DND-41 (cell line): ENCODE measurements at regions not wholly inside any gene's neighbourhood (a gene's known extent, or its start where the extent isn't known, plus 50 kb on each side); places are given as distances from the start of the nearest gene placed in this dataset.

Source experiments
- ATAC-seq: fragments of 200-7000 bp; cut with Tn5 transposase; 3 replicates; pipeline ENCODE4 v1.9.1; 2021; ENCODE audit warnings: low read depth; ENCODE audit not compliant: insufficient read depth
- DNase-seq: peaks from one replicate; pipeline ENCODE4 v3.0.0-alpha.2; 2020
- H2AFZ ChIP-seq: 2 replicates; pipeline ENCODE4 v1.6.0; 2012; ENCODE audit warnings: low read depth, low read length
- H3K27ac ChIP-seq: 2 replicates; pipeline ENCODE4 v1.5.1; 2012; ENCODE audit warnings: low read length, inconsistent platforms
- H3K27me3 ChIP-seq: fragments of 200-600 bp; sonication (generic); 2 replicates; pipeline ENCODE4 v1.6.0; 2012; ENCODE audit warnings: low read length, mild to moderate bottlenecking, inconsistent platforms; ENCODE audit not compliant: insufficient read depth, poor library complexity
- H3K36me3 ChIP-seq: 2 replicates; pipeline ENCODE4 v1.5.1; 2012; ENCODE audit warnings: low read length, inconsistent platforms; ENCODE audit not compliant: insufficient read depth
- H3K4me1 ChIP-seq: 2 replicates; pipeline ENCODE4 v1.5.1; 2012; ENCODE audit warnings: mild to moderate bottlenecking, low read length; ENCODE audit not compliant: insufficient read depth
- H3K4me2 ChIP-seq: 2 replicates; pipeline ENCODE4 v1.6.0; 2012; ENCODE audit warnings: mild to moderate bottlenecking, moderate library complexity, low read length, inconsistent platforms; ENCODE audit not compliant: insufficient read depth
- H3K4me3 ChIP-seq, 2 experiments: fragments of 200-600 bp in 1 of 2; shearing (Covaris generic) in 1 of 2; 2 replicates each; pipeline ENCODE4 v1.5.1; 2012 to 2016; ENCODE audit warnings: inconsistent platforms in 2 of 2, low read length in 2 of 2, mild to moderate bottlenecking in 2 of 2, low read depth in 1 of 2, moderate library complexity in 1 of 2
- H3K79me2 ChIP-seq: 2 replicates; pipeline ENCODE4 v1.6.0; 2012; ENCODE audit warnings: low read length, inconsistent platforms; ENCODE audit not compliant: insufficient read depth
- H3K9ac ChIP-seq: 2 replicates; pipeline ENCODE4 v1.6.0; 2012; ENCODE audit warnings: low read depth, mild to moderate bottlenecking, inconsistent platforms, low read length, moderate library complexity
- H3K9me3 ChIP-seq: 2 replicates; pipeline ENCODE4 v1.5.1; 2012; ENCODE audit warnings: low read length, moderate library complexity, mild to moderate bottlenecking, inconsistent platforms; ENCODE audit not compliant: insufficient read depth, severe bottlenecking
- H4K20me1 ChIP-seq: 2 replicates; pipeline ENCODE4 v1.6.0; 2012; ENCODE audit warnings: low read length; ENCODE audit not compliant: insufficient read depth
- EZH2 ChIP-seq: IDR thresholded peaks from 3 replicates; pipeline ENCODE4 v1.6.1; 2012; ENCODE audit warnings: borderline replicate concordance, low read depth, mild to moderate bottlenecking, moderate library complexity, low read length, inconsistent platforms; ENCODE audit not compliant: severe bottlenecking
- TF ChIP-seq, protein P1 (sequence below): IDR thresholded peaks from 2 replicates; pipeline ENCODE4 v1.5.1; 2012; ENCODE audit warnings: borderline replicate concordance, low read length, moderate library complexity, mild to moderate bottlenecking; ENCODE audit not compliant: poor library complexity, severe bottlenecking; ENCODE audit errors: extremely low read depth

DNA sequence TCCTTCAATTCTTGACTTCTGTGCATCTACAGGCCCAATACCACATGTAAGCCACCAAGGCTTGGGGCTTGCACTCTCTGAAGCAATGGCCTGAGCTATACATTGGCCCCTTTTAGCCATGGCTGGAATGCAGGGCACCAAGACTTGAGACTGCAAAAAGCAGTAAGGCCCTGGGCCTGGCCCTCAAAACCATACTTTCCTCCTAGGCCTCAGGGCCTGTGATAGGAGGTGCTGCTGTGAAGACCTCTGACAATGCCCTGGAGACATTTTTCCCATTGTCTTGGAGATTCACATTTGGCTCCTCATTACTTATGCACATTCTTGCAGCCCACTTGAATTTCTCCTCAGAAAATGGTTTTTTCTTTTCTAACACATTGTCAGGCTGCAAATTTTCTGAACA, 68.5 kb upstream of the FSTL5 start:
- no peak for TF ChIP-seq EZH2
- TF ChIP-seq, protein P1, sequence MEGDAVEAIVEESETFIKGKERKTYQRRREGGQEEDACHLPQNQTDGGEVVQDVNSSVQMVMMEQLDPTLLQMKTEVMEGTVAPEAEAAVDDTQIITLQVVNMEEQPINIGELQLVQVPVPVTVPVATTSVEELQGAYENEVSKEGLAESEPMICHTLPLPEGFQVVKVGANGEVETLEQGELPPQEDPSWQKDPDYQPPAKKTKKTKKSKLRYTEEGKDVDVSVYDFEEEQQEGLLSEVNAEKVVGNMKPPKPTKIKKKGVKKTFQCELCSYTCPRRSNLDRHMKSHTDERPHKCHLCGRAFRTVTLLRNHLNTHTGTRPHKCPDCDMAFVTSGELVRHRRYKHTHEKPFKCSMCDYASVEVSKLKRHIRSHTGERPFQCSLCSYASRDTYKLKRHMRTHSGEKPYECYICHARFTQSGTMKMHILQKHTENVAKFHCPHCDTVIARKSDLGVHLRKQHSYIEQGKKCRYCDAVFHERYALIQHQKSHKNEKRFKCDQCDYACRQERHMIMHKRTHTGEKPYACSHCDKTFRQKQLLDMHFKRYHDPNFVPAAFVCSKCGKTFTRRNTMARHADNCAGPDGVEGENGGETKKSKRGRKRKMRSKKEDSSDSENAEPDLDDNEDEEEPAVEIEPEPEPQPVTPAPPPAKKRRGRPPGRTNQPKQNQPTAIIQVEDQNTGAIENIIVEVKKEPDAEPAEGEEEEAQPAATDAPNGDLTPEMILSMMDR = no peak
- ATAC-seq = no peak

DNA sequence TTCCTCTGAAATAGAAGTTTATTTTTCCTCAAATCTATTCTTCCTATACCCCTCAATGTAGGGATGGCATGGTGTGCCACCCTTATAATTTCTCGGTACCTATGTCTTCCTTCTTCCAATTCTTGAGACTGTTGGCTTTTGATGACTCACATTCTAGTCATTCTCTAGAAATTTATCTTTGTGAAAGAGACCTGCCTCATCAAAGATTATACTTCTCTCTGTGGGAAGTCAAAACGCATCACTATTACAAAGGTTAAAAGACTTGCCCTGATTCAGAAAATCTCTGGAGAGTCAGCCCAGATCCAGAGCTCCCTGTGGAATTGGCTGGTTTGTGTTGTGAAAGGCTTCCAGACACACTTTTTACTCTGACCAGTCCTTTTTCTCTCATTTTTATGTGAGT, 65.9 kb upstream of the FSTL5 start:
- Histone ChIP-seq H3K4me2 (no peak overlapping the region), H3K9me3 (no peaks in the 10 kb centered on the region), H3K36me3 (no peaks in the 10 kb centered on the region), H3K4me3 (no peak overlapping the region), H3K79me2 (no peaks in the 10 kb centered on the region), H3K27me3 (no peaks in the 10 kb centered on the region), H3K27ac (no peak overlapping the region), H3K9ac (no peak overlapping the region), H4K20me1 (no peaks in the 10 kb centered on the region), H2AFZ (no peak overlapping the region), H3K4me1 (no peaks in the 10 kb centered on the region)
- TF ChIP-seq, protein P1 = no peak
- TF ChIP-seq EZH2 = no peak
- no peak for ATAC-seq
- no peak for DNase-seq

More for the DNA sequence above, 68.5 kb upstream of the FSTL5 start:
- Histone ChIP-seq H3K79me2 (no peaks in the 10 kb centered on the region), H3K9ac (no peak overlapping the region), H3K9me3 (no peaks in the 10 kb centered on the region), H3K4me2 (no peak overlapping the region), H2AFZ (no peak overlapping the region), H4K20me1 (no peaks in the 10 kb centered on the region), H3K4me1 (no peaks in the 10 kb centered on the region), H3K27ac (no peak overlapping the region), H3K36me3 (no peaks in the 10 kb centered on the region), H3K4me3 (no peak overlapping the region), H3K27me3 (no peaks in the 10 kb centered on the region)
- DNase-seq = no peak

DNA sequence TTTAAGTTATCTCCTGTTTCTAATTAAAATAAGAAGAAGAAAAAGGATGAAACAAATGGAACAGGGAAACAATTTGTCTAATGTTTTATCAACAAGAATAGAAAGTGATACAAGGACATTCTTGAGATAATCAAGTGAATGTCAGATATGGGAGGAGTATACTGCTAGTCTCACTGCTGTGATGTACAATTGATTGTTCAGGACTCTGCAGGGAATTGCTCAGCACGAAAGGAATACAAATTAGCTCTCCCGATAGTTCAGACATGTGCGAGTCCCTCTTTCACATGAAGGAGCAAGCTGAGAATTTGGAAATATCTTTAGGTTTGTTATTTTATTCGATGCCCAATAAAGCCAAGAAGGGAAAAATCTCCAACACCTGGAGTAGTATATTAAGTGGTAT, 57.3 kb upstream of the FSTL5 start:
- H3K36me3 ChIP-seq = no peaks in the 10 kb centered on the region
- no peaks in the 10 kb centered on the region for H4K20me1 ChIP-seq
- no peak overlapping the region for H3K27ac ChIP-seq
- H2AFZ ChIP-seq = no peak overlapping the region
- ATAC-seq = no peak
- no peak overlapping the region for H3K4me3 ChIP-seq
- H3K9ac ChIP-seq = no peak overlapping the region
- TF ChIP-seq, protein P1 = no peak
- no peak for TF ChIP-seq EZH2
- H3K4me1 ChIP-seq = no peaks in the 10 kb centered on the region
- no peaks in the 10 kb centered on the region for H3K27me3 ChIP-seq
- H3K4me2 ChIP-seq = no peak overlapping the region
- no peaks in the 10 kb centered on the region for H3K9me3 ChIP-seq
- H3K79me2 ChIP-seq = no peaks in the 10 kb centered on the region
- DNase-seq = no peak
